ENCODE measurements at regions not wholly inside any gene's neighbourhood (a gene's known extent, or its start where the extent isn't known, plus 50 kb on each side); places are given as distances from the start of the nearest gene placed in this dataset.

- ATAC-seq = no peak
- TF ChIP-seq TOX (CRISPR knock-in tag; IDR thresholded peaks at IDR 0.05; ENCODE audit: borderline replicate concordance) (no peak), ISL1 (CRISPR knock-in tag; IDR thresholded peaks at IDR 0.05) (no peak)
Observed at GRCh38 chr11:81870815-81871214, 862.8 kb downstream of the FAM181B start.

DNA sequence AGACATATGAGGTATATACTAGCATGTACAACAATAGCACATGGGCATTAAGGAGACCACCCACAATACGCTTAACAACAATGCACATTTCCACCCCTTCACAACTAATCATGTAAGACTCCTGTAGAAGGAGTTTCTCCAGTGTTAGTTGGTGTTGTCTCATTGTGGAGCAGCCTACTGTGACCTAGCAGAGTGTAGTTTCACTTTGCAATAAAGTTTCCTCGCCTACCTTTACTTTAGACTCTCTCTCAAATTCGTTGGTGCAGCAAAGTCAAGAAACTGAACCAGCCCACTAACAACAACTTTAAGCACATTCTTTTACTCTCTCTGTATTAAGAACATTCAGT lies 863.6 kb downstream of the FAM181B start:
- TF ChIP-seq ZC3H10 (CRISPR knock-in tag; IDR thresholded peaks at IDR 0.05) (no peak), OSR1 (CRISPR knock-in tag; IDR thresholded peaks at IDR 0.05) (no peak), ISL1 (CRISPR knock-in tag; IDR thresholded peaks at IDR 0.05) (no peak), BACH2 (CRISPR knock-in tag; IDR thresholded peaks at IDR 0.05; ENCODE audit: borderline replicate concordance) (no peak), ZNF565 (CRISPR knock-in tag; conservative IDR thresholded peaks at IDR 0.05; ENCODE audit: low read depth) (no peak), TSHZ2 (CRISPR knock-in tag; IDR thresholded peaks at IDR 0.05) (no peak), ZNF8 (CRISPR knock-in tag; IDR thresholded peaks at IDR 0.05) (no peak), SNAI2 (CRISPR knock-in tag; IDR thresholded peaks at IDR 0.05) (no peak)
- TF ChIP-seq, protein P1, sequence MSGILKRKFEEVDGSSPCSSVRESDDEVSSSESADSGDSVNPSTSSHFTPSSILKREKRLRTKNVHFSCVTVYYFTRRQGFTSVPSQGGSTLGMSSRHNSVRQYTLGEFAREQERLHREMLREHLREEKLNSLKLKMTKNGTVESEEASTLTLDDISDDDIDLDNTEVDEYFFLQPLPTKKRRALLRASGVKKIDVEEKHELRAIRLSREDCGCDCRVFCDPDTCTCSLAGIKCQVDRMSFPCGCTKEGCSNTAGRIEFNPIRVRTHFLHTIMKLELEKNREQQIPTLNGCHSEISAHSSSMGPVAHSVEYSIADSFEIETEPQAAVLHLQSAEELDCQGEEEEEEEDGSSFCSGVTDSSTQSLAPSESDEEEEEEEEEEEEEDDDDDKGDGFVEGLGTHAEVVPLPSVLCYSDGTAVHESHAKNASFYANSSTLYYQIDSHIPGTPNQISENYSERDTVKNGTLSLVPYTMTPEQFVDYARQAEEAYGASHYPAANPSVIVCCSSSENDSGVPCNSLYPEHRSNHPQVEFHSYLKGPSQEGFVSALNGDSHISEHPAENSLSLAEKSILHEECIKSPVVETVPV (CRISPR knock-in tag; IDR thresholded peaks at IDR 0.05) = no peak
- ATAC-seq = no peak

DNA sequence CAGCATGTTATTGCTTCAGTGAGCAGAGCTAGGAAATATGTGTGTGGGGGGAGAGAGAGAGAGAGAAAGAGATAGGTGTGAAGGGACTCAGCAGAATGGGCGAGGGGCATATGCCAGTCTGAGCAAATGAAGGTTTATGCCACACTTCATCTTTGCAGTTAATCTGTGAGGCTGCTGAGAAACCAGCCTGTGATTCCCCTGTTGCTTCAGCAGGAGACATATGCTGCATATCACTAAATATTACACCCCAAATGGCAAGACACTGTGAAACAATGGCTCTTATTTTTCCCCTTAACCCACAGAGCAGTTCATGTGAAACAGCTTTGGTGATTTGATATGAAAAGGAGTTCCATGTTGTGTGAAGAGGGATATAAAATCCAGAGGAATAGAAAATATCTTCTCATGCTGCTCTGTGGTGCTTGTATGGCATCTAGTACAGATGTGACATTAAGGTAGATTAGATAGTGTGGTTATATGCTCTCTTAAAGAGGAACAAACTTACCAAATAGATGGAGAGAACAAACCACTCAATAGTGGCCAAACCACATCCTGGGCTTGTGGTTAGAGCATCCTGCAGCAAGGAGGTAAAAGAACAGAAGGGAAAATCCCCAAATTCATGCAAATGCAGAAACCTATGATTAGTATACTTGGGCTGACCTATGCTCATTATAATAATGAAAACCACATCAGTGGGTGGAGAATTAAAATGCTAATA lies 864.2 kb downstream of the FAM181B start:
- no peak for ATAC-seq
- no peak for TF ChIP-seq PPARA (CRISPR knock-in tag; IDR thresholded peaks at IDR 0.05; ENCODE audit: borderline replicate concordance)
- TF ChIP-seq, protein P2, sequence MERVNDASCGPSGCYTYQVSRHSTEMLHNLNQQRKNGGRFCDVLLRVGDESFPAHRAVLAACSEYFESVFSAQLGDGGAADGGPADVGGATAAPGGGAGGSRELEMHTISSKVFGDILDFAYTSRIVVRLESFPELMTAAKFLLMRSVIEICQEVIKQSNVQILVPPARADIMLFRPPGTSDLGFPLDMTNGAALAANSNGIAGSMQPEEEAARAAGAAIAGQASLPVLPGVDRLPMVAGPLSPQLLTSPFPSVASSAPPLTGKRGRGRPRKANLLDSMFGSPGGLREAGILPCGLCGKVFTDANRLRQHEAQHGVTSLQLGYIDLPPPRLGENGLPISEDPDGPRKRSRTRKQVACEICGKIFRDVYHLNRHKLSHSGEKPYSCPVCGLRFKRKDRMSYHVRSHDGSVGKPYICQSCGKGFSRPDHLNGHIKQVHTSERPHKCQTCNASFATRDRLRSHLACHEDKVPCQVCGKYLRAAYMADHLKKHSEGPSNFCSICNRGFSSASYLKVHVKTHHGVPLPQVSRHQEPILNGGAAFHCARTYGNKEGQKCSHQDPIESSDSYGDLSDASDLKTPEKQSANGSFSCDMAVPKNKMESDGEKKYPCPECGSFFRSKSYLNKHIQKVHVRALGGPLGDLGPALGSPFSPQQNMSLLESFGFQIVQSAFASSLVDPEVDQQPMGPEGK (CRISPR knock-in tag; IDR thresholded peaks at IDR 0.05; ENCODE audit: borderline replicate concordance) = no peak
- TF ChIP-seq ZNF70 (CRISPR knock-in tag; IDR thresholded peaks at IDR 0.05) = no peak
- TF ChIP-seq CSDC2 (CRISPR knock-in tag; IDR thresholded peaks at IDR 0.05) = no peak
- TF ChIP-seq ZNF8 (CRISPR knock-in tag; IDR thresholded peaks at IDR 0.05) = no peak
- TF ChIP-seq ISL1 (CRISPR knock-in tag; IDR thresholded peaks at IDR 0.05) = no peak
- no peak for TF ChIP-seq ARNTL (CRISPR knock-in tag; IDR thresholded peaks at IDR 0.05; ENCODE audit: borderline replicate concordance, low read depth)
- TF ChIP-seq, protein P1 (CRISPR knock-in tag; IDR thresholded peaks at IDR 0.05) = no peak
- TF ChIP-seq ESRRG (CRISPR knock-in tag; IDR thresholded peaks at IDR 0.05) = no peak

DNA sequence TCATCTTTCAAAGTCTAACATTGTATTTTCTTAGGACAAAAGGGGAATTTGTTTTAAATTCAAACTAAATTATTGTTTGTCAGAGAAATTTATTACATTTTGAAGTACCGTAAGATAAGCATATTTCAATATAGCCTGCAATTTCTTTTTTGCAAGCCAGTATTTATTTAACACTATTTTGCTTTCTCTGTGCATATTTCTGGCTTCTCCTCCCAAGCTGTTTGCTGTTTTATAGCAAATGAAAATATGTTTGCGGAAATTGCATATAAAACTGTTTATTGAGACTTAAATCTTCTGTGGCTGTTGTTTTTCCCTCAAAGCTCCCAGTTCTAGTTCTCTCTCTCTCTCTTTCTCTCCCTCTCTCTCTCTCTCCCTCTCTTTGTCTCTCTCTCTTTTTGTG lies 866.8 kb downstream of the FAM181B start:
- TF ChIP-seq RARB (CRISPR knock-in tag; IDR thresholded peaks at IDR 0.05) (no peak), OSR1 (CRISPR knock-in tag; IDR thresholded peaks at IDR 0.05) (no peak), TCF4 (CRISPR knock-in tag; IDR thresholded peaks at IDR 0.05; ENCODE audit: borderline replicate concordance) (no peak), SNAI2 (CRISPR knock-in tag; IDR thresholded peaks at IDR 0.05) (no peak), ARNTL (CRISPR knock-in tag; IDR thresholded peaks at IDR 0.05; ENCODE audit: borderline replicate concordance, low read depth) (no peak)
- no peak for ATAC-seq

DNA sequence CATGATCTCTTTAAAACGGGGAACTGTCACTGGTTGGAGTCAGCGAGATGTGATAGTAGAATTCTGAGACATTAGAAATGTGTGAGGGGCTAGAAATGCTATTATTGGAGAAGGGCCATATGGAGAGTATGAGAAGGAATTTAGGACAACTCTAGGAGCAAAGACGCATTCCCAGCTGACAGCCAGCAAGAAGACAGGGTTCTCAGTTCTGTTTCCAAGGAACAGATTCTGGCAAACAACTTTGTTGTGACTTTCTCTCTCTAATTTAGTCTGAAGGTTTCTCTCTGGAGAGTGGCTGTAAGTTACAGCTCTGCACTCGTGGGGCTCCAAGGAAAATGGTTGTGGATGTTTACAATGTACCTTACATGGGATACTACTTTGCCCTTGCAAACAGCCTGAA lies 876.3 kb downstream of the FAM181B start:
- ATAC-seq = no peak
- TF ChIP-seq SNAI2 (CRISPR knock-in tag; IDR thresholded peaks at IDR 0.05) = no peak
- TF ChIP-seq POU6F1 (CRISPR knock-in tag; IDR thresholded peaks at IDR 0.05; ENCODE audit: borderline replicate concordance, low read depth) = no peak
- TF ChIP-seq, protein P2 (CRISPR knock-in tag; IDR thresholded peaks at IDR 0.05; ENCODE audit: borderline replicate concordance) = no peak
- no peak for TF ChIP-seq ARNTL (CRISPR knock-in tag; IDR thresholded peaks at IDR 0.05; ENCODE audit: borderline replicate concordance, low read depth)
- no peak for TF ChIP-seq TCF4 (CRISPR knock-in tag; IDR thresholded peaks at IDR 0.05; ENCODE audit: borderline replicate concordance)

All from SK-N-SH treated with all-trans-retinoic acid at 6 μM for 48 hours (cell line).